HPDE6-E6E7 (cell line): ENCODE measurements at regions not wholly inside any gene's neighbourhood (a gene's known extent, or its start where the extent isn't known, plus 50 kb on each side); places are given as distances from the start of the nearest gene placed in this dataset.

Experiments
- DNase-seq: peaks from one replicate; pipeline ENCODE4 v3.0.0; 2011; ENCODE audit warnings: missing footprints; ENCODE audit errors: extremely low spot score

DNA sequence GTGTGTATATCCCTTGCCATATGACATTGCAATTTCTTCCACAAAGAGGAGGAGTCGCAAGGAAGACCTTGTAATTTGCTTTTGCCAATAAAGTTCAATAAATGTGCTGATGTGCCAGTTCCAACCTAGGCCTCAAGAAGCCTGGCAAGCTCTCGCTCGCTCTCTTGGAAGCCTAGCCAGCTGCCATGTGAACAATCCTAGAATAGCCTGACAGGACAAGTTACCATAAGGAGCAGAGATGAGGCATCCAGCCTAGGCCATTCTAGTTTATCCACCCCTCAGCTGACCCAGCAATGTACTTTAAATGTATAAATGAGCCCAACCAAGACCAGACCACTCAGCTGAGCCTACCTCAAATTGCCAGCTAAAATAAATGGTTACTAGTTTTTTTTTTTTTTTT lies 145.7 kb upstream of the QRFPR start:
- no peak for DNase-seq

DNA sequence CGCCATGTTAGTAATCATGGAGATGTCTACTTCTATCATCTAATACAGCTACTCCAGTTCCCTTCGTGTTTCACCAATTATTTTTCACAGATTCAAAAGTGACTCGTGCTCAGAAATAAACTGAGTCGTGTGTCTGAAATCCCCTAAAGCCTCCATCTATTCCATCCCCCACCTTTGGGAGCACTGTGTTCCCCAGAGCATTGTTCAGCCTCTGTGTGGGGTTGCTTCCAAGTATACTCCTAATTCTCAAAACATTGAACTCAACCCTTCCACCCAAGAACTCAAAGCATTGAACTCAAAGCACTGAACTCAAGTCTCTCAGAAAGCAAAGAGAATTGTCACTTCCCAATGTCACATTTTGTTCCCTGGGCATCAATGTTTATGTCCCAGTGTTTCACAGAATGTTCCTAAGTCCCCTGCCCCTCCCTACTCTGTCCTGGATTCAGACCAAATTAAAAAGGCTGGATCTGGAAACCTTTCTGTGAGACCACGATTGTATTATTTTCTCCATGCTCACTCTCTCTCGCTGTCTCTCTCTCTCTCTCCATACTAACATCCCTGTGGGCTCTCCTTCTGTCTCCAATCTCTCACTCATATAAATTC lies 138.5 kb upstream of the QRFPR start:
- no peak for DNase-seq

DNA sequence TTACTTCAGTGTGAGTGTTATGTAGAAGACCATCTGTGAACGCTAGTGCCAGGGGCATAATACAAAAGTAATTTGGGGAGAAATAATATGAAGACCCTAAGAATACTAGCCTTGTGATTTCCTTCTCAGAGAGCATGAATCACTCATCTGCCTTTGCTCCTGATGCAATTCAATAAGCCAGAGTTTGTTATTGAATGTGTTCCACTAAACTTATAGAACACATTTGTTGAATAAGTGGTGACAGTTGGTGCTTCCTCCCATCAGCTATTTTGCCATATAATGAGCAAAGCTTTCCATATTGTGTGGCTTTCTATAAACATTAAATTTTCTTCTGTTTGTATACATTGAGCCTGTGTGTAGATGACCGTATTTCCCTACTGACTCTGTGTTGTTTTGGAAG lies 136.4 kb upstream of the QRFPR start:
- DNase-seq: no peak

DNA sequence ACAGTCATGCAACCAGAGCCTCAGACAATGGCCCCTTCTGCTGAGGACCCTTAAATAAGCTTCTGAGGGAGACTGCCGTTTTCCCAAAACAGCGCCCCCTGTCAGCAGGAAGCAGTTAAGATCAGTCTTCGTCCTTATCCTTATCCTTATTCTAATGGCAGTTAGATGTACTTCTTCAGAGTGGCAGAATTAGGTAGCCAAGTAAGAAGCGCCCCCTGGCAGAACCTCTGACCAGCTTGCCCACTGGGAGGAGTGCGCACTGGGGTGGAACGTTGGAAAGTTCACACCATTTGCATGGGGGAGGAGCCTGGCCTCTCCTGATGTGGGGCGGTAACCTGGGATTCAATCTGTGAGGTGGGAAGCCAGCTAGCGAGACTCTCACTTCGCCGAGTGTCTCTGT lies 133.6 kb upstream of the QRFPR start:
- DNase-seq: no peak

DNA sequence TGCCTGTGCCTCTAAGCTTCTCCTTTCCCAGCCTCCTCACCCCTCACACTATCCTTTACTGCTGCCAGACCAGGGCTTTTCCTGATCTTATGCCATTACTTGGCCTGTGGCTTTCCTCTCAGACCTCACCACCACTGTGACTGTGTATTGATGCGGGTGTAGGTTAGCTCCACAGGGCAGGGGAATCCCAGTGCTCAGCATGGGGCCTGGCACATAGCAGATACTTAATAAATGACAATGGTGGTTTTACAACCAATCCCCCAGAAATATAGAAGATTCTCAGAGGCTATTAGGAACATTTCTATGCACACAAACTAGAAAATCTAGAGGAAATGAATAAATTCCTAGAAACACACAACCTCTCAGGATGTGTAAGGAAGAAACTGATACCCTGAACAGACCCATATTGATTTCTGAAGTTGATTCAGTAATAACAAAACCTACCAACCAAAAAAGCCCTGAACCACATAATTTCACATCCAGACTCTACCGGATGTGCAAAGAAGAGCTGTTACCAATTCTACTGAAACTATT lies 129.6 kb upstream of the QRFPR start:
- DNase-seq: no peak

DNA sequence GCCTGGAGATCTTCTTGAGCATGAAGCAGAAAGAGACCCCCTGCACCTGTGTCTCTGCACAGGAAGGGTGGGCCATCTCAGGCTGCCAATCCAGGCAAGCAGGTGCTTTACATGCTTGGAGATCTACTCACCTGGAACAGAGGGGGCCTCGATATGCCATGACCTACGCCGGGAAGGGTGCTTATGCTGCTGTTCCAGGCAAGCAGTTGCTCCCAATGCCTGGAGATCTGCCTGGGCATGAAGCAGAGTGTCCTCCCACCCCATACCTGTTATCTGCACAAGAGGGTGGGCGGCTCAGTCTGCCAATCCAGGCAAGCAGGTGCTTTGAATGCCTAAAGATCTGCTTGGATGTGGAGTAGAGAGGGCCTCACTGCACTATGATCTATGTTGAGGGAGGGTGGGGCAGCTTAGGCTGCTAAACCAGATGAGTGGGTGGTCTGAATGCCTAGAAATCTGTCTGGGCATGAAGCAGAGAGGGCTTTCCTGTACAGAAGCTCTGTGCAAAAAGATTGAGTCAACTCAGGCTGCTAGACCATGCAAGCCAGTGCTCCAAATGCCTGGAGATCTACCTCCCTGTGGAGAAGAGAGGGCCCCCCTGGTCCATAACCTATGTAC lies 104.5 kb upstream of the QRFPR start:
- no peak for DNase-seq

DNA sequence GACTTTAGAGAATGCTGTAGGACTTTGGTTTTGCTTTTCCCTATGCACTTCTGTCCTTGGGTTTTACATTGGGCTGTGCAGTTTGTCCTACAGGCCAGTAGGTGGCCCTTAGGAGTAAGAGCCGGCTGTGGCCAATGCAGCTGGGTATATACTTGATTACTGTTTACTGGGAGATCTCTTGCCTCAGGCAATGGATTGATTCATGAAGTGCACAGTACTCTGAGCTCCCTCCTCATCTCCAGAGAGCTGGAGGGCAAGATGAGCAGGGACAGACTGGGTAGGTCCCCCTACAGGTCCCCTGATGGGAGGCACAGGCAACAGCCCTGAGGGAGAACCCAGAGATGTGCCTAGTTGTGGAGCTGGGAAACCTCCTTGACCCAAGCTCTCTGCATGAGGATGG lies 103.8 kb upstream of the QRFPR start:
- DNase-seq: peak; percentile 10

DNA sequence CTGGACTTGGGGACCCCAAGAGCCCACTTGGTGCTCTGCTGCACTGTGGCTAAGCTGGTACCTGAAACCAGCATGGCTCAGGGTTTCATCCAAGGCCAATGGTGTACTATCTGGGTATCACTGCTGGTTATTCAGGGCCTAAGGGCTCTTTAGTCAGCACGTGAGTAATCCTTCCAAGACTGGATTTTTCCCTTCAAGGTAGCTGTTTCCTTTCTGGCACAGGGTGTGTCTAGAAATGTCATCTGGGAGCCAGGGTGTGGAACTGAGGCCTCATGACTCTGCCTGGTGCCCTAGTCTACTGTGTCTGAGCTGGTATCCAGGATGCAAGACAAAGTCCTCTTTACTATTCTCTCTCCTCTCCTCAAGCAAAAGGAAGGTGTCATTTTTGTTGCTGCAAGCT lies 99.0 kb upstream of the QRFPR start:
- DNase-seq: peak; percentile 31

DNA sequence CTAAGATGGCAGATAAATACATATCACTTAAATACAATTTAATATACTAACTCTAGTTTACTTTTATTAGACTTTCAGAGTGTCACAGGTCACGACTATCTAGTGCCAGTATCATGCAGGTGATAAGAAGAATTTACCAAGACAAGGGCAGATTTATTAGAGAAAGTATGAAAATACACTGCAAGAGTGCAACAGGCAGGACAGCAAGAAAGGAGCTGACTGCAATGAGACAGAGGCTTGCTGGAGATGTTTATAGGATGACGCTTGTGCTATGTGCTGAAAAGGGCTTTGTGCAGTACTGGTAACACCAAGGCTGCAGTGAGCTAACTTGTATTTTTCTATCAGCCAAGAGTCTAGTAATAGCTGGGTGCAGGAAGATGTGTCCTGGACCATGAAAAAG lies 96.7 kb upstream of the QRFPR start:
- DNase-seq: no peak

DNA sequence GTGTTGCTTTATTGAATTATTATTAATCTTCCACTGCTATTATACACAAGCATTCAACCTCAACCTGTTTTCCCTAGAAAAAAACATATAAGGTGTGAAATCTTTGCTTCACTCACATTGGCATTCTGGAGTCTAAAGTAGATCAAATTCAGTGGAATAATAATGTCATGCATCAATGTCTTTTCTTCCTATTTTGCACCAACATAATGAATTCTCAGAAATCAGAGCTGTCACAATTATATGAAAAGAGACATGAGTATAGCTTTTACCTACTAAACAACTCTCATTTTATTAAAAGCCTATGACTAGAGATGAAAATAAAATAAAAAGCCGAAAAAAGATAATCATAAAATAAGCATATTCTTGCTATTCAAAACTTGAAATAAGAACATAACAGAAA lies 96.3 kb upstream of the QRFPR start:
- no peak for DNase-seq

DNA sequence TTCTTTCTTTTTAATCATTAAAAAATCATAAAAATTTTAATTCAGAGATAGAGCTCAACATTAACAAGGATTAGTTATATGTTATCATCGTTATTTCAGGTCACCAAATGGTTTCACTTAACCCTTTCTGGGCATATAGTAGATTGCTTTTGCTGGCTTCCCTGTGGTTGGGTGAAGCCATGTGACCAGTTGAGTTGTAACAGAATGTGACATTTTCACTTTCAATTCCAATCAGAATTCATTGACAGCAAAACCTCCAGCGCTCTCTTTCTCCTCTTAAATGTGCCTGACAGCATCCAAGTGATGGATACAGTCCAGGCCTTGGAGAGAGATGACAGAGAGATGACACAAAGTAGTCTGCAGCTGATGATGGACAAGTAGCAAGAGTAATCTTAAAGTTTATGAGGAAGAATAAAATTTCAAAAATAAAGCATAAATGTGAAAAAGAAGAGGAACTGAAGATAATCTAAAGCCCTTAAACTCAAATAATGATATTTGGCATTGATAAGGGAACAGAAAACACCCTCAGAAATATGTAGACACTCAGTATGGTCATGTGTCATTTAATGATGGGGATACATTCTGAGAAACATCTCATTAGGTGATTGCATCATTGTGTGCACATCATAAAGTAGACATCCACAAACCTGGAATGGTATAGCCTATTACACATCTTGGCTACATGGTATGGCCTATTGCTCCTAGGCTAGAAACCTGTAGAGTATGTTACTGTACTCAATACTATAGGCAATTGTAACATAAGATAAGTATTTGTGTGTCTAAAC lies 92.3 kb upstream of the QRFPR start:
- no peak for DNase-seq

DNA sequence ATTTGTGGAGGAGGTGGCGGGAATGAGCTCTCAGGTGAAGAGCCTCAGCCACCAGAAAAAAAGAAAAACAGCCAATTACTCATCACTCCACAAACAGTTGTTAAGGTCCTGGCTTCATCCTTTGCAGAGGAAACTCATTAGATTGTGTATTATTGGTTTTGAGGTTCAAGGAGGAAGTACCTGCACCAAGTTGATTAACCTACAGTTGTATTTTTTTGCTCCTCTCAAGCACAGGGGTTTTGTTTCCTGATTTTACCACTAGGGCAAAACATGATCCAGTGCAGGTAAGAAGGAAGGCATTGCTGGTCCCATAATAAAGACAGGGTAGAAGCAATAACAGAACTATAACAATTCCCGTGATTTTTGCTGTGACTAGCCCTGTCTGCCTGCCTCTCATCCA lies 84.0 kb upstream of the QRFPR start:
- DNase-seq: no peak

DNA sequence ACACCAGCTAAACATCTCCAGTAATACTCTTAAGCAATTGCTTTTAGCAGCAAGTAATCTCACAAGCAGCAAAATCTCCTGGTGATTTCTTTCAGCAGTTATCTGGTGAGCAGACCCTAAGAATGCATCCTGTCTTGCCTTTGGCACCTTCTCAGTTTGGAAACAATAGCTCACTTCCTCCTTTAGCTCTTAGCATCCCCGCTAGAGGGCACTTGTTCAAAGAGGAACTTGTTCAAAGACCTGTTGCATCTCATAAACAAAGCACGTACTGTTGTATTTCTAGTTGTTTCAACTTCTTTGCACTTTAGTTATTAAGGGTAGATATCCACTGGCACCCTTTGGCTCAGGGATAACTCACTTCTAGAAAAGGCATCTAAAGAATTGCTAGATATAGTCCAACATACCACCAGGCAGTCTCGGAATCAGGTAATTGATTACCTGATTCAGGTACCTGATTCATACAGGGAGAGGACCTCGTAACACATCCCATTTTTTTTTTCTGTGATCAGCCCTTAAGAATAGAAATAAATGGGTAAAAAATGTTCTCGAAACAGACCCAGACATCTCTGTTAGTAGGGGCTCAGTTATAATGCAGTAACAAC lies 81.9 kb upstream of the QRFPR start:
- peak; percentile 29 for DNase-seq

DNA sequence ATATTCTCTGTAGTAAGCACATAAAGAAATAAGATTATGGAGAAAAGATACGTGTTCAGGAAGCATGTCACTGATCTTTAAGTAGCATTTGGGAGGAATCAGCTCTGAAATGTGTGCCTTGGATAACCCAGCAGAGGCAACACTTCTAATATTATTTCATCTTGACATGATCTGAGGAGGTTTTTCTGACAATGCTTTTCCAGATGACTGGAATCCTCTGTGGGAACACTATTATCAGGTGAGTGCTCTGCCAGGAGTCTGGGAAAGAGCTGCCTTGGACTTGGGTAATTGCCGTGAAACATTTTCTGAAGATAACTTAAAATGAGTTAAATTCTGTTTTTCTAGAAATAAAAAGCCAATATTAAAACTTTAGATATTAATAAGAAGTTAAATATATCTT lies 78.2 kb upstream of the QRFPR start:
- DNase-seq: no peak

DNA sequence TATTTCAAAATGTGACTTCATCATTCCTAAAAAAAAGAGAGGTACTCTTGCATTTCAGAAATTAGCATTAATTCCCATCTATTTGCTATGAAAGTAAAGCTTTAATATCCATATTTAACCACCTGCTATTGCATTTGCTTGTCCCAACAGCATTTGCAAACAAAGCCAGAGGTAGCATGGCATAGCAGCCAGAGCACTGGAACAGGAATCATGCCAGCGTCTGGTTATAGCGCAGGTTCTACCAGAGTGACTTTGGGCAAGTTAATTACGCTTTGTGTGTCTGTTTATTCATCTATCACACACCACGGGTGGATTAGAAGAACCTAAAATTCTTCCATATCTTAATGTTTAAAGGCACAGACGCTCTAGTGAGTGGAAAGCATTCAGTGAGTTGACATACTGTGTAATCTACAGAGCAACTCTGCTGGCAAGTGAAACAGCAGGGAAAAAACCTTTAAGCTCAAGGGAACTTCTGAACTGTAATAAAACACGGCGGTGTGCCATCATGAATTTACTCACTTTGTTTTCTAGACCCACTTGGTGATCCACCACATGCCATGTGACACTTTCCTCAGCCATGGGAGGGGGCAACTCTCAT lies 76.6 kb upstream of the QRFPR start:
- no peak for DNase-seq

DNA sequence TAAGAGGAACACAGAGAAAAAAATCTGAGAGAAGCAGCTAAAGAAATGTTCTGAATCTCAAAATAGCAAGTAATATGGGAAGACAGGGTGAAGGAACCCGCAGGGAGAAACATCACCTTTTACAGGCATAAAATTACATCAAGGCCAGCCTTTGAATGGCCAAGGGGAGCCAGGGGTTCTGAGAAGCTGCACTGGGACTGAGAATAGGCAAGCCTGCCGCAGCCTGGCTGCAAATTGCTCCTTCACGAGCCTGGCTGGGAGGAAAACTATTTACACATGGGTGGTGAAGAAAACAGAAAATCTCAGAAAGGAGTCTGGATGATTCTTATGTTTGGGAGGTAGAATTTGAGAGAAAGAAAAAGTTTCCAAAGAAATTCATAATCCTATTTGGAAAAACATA lies 74.5 kb upstream of the QRFPR start:
- no peak for DNase-seq

DNA sequence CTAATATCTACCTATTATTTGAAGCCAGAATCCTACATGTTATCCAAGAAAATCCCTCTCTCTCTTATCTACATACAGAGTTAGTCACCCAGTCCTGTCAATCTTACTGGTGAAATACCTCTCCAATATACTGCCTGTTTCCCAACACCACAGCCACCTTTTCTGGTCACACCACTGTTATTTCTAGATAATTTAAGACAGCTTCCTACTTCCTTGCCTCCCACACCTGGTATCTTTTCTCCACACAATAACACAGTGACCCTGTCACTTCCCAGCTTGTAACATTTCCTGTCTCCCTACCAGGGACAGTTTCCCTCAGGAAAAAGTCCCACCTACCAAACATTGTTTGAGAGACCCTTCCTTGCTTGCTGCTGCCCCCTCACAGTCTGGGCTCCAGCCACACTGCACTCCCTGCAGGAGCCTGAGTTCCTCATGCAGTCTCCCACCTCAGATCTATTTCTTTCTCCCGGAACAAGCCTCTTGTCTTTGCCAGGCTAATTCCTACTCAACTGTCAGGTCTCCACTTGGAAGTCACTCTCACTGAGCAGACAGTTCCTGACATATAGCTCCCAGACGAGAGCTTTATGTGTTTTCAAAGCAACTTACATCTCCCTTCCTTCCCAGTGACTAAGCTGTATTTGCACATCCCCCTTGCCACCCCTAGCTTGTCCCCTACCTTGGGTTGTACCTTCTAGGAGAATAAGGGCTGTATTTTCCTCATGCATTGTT lies 73.6 kb upstream of the QRFPR start:
- DNase-seq: peak; percentile 8

DNA sequence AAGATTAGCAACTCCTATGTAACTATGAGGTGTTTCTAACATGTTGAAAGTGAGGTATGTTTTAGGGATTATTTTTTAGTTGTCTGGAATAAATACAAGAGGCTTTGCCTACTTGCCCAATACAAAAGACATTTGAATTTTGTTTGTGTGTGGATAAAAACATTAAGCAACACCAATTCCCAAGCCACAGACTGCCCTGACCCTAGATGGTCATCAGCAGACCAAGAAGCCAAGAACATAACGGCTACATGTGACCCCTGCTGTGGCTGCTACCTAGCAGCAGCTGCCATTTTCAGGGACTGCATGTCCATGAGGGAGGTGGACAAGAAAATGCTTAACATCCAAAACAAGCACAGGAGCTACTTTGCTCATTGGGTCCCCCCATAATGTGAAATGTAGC lies 70.5 kb upstream of the QRFPR start:
- DNase-seq: no peak

DNA sequence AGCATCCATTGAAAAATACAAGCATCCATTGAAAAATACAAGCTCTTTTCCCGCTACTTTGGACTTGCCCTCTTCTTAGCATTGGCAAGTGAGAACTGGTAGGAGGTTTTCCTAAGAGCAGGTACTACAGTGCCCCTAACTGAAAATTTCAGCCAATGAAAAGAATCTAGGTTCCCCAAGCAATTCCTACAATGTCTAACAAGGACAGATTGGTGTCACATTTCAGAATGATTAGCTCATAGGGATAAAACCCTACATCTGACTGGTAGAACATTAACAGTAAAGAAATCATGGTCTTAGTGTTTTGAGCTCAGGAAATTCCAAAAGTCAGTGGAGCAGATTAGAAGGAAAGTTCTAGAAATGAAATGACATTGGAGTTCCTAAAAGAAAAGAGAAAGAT lies 68.6 kb upstream of the QRFPR start:
- DNase-seq: no peak

DNA sequence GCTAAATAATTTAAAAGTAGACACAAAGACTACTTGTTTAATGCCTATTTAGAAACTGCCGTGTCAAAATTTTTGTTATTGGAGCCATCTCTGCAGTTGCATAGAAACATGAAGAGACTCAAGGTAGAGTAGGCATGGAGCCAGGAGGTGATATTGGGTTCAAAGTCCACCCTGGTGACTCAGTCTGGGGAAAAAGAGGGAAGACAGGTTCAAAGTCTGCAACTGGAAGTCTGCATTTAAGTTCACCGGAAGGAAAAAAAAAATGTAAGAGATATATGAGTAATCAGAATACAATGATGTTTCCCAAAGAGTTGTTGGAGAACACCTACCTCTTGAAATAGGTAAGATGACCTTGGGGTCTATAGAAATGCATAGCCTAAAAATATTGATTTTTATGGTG lies 67.4 kb upstream of the QRFPR start:
- DNase-seq: peak; percentile 25

DNA sequence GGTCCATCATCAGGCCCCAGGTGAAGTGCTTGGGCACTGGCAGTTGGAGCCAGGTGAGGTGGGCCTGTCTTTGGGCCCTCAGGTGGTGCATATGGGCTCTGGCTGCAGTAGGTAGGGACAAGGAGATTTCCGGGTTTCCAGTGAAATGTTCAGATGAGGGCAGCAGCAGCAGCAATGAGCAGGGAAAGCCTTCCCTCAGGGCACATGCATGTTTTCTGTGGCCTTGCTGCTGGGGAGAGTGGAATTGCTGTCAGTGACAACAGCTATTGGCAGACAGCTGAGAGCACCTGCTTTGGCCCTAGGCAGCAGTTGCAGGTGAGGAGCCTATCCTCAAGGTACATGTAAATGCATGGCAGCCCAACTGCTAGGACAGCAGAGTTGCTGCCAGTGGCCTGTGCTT lies 58.9 kb upstream of the QRFPR start:
- no peak for DNase-seq
